Activated naive CD8-positive, alpha-beta T cell treated with anti-CD3 and anti-CD28 coated beads, Interleukin-2, amount 50 U/mL, for 24 hours (primary cell): ENCODE measurements at regions not wholly inside any gene's neighbourhood (a gene's known extent, or its start where the extent isn't known, plus 50 kb on each side); places are given as distances from the start of the nearest gene placed in this dataset.

Experiments used
- ATAC-seq: fragments of 150-1000 bp; cut with Tn5 transposase; one replicate; pipeline ENCODE4 v1.10.0; 2021
- DNase-seq: peaks from one replicate; pipeline ENCODE4 v3.0.0; 2021
- H3K27ac Mint-ChIP-seq: one replicate; pipeline ENCODE4 v1.8.0; 2021; ENCODE audit warnings: mild to moderate bottlenecking, mixed read lengths
- H3K27me3 Mint-ChIP-seq: one replicate; pipeline ENCODE4 v1.8.0; 2021; ENCODE audit warnings: mixed read lengths
- H3K36me3 Mint-ChIP-seq: one replicate; pipeline ENCODE4 v1.8.0; 2021; ENCODE audit warnings: low read depth, mixed read lengths
- H3K4me1 Mint-ChIP-seq: one replicate; pipeline ENCODE4 v1.8.0; 2021; ENCODE audit warnings: mixed read lengths
- H3K4me3 Mint-ChIP-seq: one replicate; pipeline ENCODE4 v1.8.0; 2021; ENCODE audit warnings: mild to moderate bottlenecking, moderate library complexity, mixed read lengths
- H3K9me3 Mint-ChIP-seq: one replicate; pipeline ENCODE4 v1.8.0; 2021; ENCODE audit warnings: mixed read lengths

GRCh38 chr9:103068753-103069152 lies 73.6 kb downstream of the CYLC2 start:
- ATAC-seq (no peak), DNase-seq (no peak)
- H3K27ac Mint-ChIP-seq, result no peak overlapping the region
- no peaks in the 10 kb centered on the region for H3K27me3 Mint-ChIP-seq
- H3K4me1 Mint-ChIP-seq, result no peaks in the 10 kb centered on the region
- H3K36me3 Mint-ChIP-seq, result no peaks in the 10 kb centered on the region
- no peaks in the 10 kb centered on the region for H3K9me3 Mint-ChIP-seq
- no peak overlapping the region for H3K4me3 Mint-ChIP-seq

- no peaks in the 10 kb centered on the region for H3K4me1 Mint-ChIP-seq
- no peak for DNase-seq
- H3K27ac Mint-ChIP-seq, result no peak overlapping the region
- ATAC-seq, result no peak
- H3K36me3 Mint-ChIP-seq, result no peaks in the 10 kb centered on the region
- no peak overlapping the region for H3K4me3 Mint-ChIP-seq
- H3K27me3 Mint-ChIP-seq, result no peaks in the 10 kb centered on the region
- H3K9me3 Mint-ChIP-seq, result peaks cover 13% of the 10 kb centered on the region
Observed at GRCh38 chr9:103078581-103078980, 83.4 kb downstream of the CYLC2 start.

- no peak for ATAC-seq
- DNase-seq, result no peak
- Mint-ChIP-seq H3K4me1 (no peaks in the 10 kb centered on the region), H3K27ac (no peak overlapping the region), H3K36me3 (no peaks in the 10 kb centered on the region), H3K9me3 (peaks cover 11% of the 10 kb centered on the region), H3K27me3 (no peaks in the 10 kb centered on the region), H3K4me3 (no peak overlapping the region)
Observed at GRCh38 chr9:103082494-103082893, 87.4 kb downstream of the CYLC2 start.

GRCh38 chr9:103089357-103089756 lies 94.2 kb downstream of the CYLC2 start:
- no peaks in the 10 kb centered on the region for H3K36me3 Mint-ChIP-seq

GRCh38 chr9:103104101-103104500 lies 109.0 kb downstream of the CYLC2 start:
- Mint-ChIP-seq H3K36me3 (no peaks in the 10 kb centered on the region), H3K4me3 (no peak overlapping the region), H3K27ac (no peak overlapping the region), H3K9me3 (peaks cover 4% of the 10 kb centered on the region), H3K27me3 (no peaks in the 10 kb centered on the region), H3K4me1 (no peaks in the 10 kb centered on the region)
- DNase-seq (no peak), ATAC-seq (no peak)

More at GRCh38 chr9:103089357-103089756, 94.2 kb downstream of the CYLC2 start:
- Mint-ChIP-seq H3K9me3 (peaks cover 12% of the 10 kb centered on the region), H3K27me3 (no peaks in the 10 kb centered on the region), H3K27ac (no peak overlapping the region), H3K4me1 (no peaks in the 10 kb centered on the region), H3K4me3 (no peak overlapping the region)
- DNase-seq, result no peak
- ATAC-seq, result no peak

GRCh38 chr9:103116246-103116645 lies 121.1 kb downstream of the CYLC2 start:
- ATAC-seq (no peak), DNase-seq (no peak)
- H3K36me3 Mint-ChIP-seq, result no peaks in the 10 kb centered on the region
- H3K4me3 Mint-ChIP-seq, result no peak overlapping the region
- H3K27me3 Mint-ChIP-seq, result no peaks in the 10 kb centered on the region
- no peaks in the 10 kb centered on the region for H3K4me1 Mint-ChIP-seq
- peaks cover 4% of the 10 kb centered on the region for H3K9me3 Mint-ChIP-seq
- no peak overlapping the region for H3K27ac Mint-ChIP-seq

GRCh38 chr9:103126494-103126893 lies 131.4 kb downstream of the CYLC2 start:
- no peak for ATAC-seq
- Mint-ChIP-seq H3K4me3 (no peak overlapping the region), H3K4me1 (no peaks in the 10 kb centered on the region), H3K9me3 (peaks cover 13% of the 10 kb centered on the region), H3K27me3 (no peaks in the 10 kb centered on the region), H3K27ac (no peak overlapping the region), H3K36me3 (no peaks in the 10 kb centered on the region)
- DNase-seq, result no peak

GRCh38 chr9:103139891-103140290 lies 144.8 kb downstream of the CYLC2 start:
- no peaks in the 10 kb centered on the region for H3K36me3 Mint-ChIP-seq
- H3K27me3 Mint-ChIP-seq, result no peaks in the 10 kb centered on the region

GRCh38 chr9:103152473-103152872 lies 157.3 kb downstream of the CYLC2 start:
- H3K27ac Mint-ChIP-seq, result no peak overlapping the region
- ATAC-seq (no peak), DNase-seq (no peak)
- H3K4me3 Mint-ChIP-seq, result no peak overlapping the region
- no peaks in the 10 kb centered on the region for H3K27me3 Mint-ChIP-seq
- peaks cover 12% of the 10 kb centered on the region for H3K9me3 Mint-ChIP-seq
- no peaks in the 10 kb centered on the region for H3K36me3 Mint-ChIP-seq
- H3K4me1 Mint-ChIP-seq, result no peaks in the 10 kb centered on the region

More at GRCh38 chr9:103139891-103140290, 144.8 kb downstream of the CYLC2 start:
- Mint-ChIP-seq H3K4me3 (no peak overlapping the region), H3K9me3 (no peaks in the 10 kb centered on the region), H3K27ac (no peak overlapping the region), H3K4me1 (no peaks in the 10 kb centered on the region)
- DNase-seq (no peak), ATAC-seq (no peak)

GRCh38 chr9:103167530-103167929 lies 172.4 kb downstream of the CYLC2 start:
- Mint-ChIP-seq H3K27ac (no peak overlapping the region), H3K4me1 (no peaks in the 10 kb centered on the region), H3K27me3 (no peaks in the 10 kb centered on the region), H3K36me3 (no peaks in the 10 kb centered on the region), H3K4me3 (no peak overlapping the region), H3K9me3 (peaks cover 27% of the 10 kb centered on the region)
- no peak for DNase-seq
- ATAC-seq, result no peak

GRCh38 chr9:103168254-103168653 lies 173.1 kb downstream of the CYLC2 start:
- no peak overlapping the region for H3K4me3 Mint-ChIP-seq
- ATAC-seq, result no peak

GRCh38 chr9:103169798-103170197 lies 174.7 kb downstream of the CYLC2 start:
- peaks cover 27% of the 10 kb centered on the region for H3K9me3 Mint-ChIP-seq
- DNase-seq (no peak), ATAC-seq (no peak)
- H3K36me3 Mint-ChIP-seq, result no peaks in the 10 kb centered on the region
- no peak overlapping the region for H3K4me3 Mint-ChIP-seq
- no peaks in the 10 kb centered on the region for H3K4me1 Mint-ChIP-seq
- H3K27ac Mint-ChIP-seq, result no peak overlapping the region
- H3K27me3 Mint-ChIP-seq, result no peaks in the 10 kb centered on the region

More at GRCh38 chr9:103168254-103168653, 173.1 kb downstream of the CYLC2 start:
- Mint-ChIP-seq H3K36me3 (no peaks in the 10 kb centered on the region), H3K27ac (no peak overlapping the region), H3K9me3 (peaks cover 27% of the 10 kb centered on the region), H3K27me3 (no peaks in the 10 kb centered on the region), H3K4me1 (no peaks in the 10 kb centered on the region)
- no peak for DNase-seq

GRCh38 chr9:103183701-103184171 lies 188.6 kb downstream of the CYLC2 start:
- DNase-seq (no peak), ATAC-seq (no peak)
- no peak overlapping the region for H3K4me3 Mint-ChIP-seq
- H3K27me3 Mint-ChIP-seq, result no peaks in the 10 kb centered on the region
- peaks cover 4% of the 10 kb centered on the region for H3K9me3 Mint-ChIP-seq
- H3K27ac Mint-ChIP-seq, result no peak overlapping the region
- H3K4me1 Mint-ChIP-seq, result no peaks in the 10 kb centered on the region
- H3K36me3 Mint-ChIP-seq, result no peaks in the 10 kb centered on the region

- no peak for ATAC-seq
- no peak overlapping the region for H3K4me3 Mint-ChIP-seq
Observed at GRCh38 chr9:103186959-103187358, 191.8 kb downstream of the CYLC2 start.

GRCh38 chr9:103188781-103189350 lies 193.7 kb downstream of the CYLC2 start:
- DNase-seq (no peak), ATAC-seq (no peak)
- Mint-ChIP-seq H3K4me1 (no peaks in the 10 kb centered on the region), H3K9me3 (peaks cover 4% of the 10 kb centered on the region), H3K36me3 (no peaks in the 10 kb centered on the region), H3K27ac (no peak overlapping the region), H3K4me3 (no peak overlapping the region), H3K27me3 (no peaks in the 10 kb centered on the region)

More at GRCh38 chr9:103186959-103187358, 191.8 kb downstream of the CYLC2 start:
- H3K27ac Mint-ChIP-seq, result no peak overlapping the region
- H3K36me3 Mint-ChIP-seq, result no peaks in the 10 kb centered on the region
- H3K27me3 Mint-ChIP-seq, result no peaks in the 10 kb centered on the region
- no peak for DNase-seq
- H3K4me1 Mint-ChIP-seq, result no peaks in the 10 kb centered on the region
- H3K9me3 Mint-ChIP-seq, result peaks cover 4% of the 10 kb centered on the region

GRCh38 chr9:103193992-103194391 lies 198.9 kb downstream of the CYLC2 start:
- ATAC-seq (no peak), DNase-seq (no peak)
- Mint-ChIP-seq H3K36me3 (no peaks in the 10 kb centered on the region), H3K4me1 (no peaks in the 10 kb centered on the region), H3K4me3 (no peak overlapping the region), H3K9me3 (peaks cover 6% of the 10 kb centered on the region), H3K27ac (no peak overlapping the region), H3K27me3 (no peaks in the 10 kb centered on the region)
